NCI-H1417 (cell line): ENCODE measurements at regions not wholly inside any gene's neighbourhood (a gene's known extent, or its start where the extent isn't known, plus 50 kb on each side); places are given as distances from the start of the nearest gene placed in this dataset.
"Not testable (repeated sequence)": the region's sequence is repeated elsewhere in the genome, so short reads cannot be mapped to it uniquely, and the experiment has no call there.

Experiments used
- DNase-seq, 3 experiments: peaks; one replicate each; lab custom pipeline; 2025; lab: John Stamatoyannopoulos, UW

DNA sequence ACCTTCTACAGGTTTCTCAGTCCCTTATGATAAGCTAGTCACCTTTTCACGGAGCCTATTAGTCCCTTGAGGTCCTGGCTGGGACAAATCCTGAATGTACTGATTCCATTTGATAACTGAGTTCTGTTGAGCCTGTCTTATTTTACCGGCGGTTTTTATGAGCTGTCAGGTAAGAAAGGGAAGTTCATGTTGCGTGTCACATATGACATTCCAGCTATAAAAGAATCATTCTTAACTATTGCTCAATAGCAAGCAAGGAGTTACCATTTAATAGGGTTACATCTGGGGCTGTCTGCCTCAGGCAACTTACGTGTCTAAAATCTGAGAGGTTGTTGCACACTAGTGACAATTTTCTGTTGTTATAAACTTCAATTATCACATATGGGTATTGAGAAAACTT is 394.6 kb downstream of the TECRL start:
- DNase-seq, result no peak

DNA sequence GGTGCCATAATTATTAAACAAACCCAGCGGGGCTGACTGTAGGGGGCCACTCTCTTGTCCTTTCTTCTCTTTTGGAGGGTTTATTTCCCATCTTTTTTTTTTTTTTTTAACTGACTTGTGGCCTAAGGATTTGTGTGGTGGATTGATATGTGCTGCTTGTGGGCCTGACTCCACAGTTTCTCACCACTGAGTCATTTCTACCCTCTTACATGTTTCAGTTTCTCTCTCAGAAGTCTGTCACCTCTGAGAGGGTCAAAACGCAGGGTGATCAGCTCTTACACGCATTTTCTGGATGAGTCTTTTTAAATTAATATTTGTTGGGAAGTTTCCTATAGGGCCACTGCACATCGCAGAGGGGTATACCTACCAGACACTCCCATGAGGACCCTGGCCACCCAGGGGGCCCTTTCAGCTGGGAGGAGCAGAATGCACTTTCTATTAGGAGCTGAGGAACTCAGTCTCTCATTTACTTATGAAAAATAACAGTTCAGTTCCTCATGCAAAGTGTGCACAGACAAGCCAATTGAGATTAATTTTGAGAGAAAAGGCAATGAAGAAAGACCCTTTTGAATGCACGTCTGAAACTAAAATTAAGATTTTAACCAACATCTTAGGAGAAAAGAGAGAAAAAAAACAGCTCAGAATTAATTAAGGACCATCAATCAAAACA is 407.9 kb downstream of the TECRL start:
- DNase-seq, result no peak

DNA sequence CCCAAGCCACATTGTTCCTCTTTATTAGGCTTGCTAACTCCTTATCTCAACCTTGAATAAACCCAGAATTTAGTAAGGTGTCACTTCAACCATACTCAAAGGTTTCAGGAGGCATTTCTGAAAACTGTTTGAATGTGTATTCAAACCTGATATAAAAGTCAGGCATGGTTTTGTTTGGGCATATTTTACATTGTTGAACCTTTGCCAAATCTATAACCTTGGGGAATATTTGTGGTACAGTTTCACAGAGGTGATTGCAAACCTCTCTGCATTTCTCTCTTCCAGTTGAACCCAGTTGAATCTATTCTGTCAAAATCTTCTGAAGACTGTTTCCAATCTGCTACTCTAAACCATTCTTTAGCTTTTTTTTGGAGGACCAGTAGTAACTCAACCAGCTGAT is 409.0 kb downstream of the TECRL start:
- DNase-seq, result no peak

DNA sequence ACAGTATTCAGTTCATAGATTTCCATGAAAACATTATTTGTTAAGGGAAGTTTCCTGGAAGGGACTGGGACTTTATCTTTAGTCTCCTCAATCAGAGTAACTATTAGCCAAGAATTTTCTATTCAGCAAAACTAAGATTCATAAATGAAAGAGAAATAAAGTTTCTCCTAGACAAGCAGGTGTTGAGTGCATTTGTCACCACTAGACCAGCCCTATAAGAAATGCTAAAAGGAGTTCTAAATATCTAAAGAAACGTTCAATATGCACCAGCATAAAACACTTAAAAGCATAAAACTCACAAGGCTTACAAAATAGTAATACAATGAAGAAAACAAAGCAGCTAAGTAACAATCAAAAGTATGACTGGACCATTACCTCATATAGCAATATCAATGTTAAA is 423.0 kb downstream of the TECRL start:
- DNase-seq, result no peak

DNA sequence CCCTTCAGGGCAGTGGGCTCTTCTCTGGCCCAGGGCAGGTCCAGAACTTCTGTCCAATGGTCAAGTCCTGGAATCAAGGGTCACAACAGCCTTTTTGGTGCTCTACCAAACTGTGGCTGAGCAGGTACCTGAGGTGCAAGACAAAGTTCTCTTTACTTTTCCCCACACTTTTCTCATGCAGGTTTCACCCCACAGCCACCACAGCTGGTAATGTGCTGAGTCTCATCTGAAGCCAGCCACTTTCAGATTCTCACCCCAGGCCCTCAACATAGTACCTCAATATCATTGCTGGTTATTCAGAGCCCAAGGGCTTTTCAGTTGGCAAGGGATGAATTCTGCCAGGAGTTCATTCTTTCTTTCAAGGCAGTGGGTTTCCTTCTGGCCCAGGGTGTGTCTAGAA is 426.0 kb downstream of the TECRL start:
- no peak for DNase-seq

DNA sequence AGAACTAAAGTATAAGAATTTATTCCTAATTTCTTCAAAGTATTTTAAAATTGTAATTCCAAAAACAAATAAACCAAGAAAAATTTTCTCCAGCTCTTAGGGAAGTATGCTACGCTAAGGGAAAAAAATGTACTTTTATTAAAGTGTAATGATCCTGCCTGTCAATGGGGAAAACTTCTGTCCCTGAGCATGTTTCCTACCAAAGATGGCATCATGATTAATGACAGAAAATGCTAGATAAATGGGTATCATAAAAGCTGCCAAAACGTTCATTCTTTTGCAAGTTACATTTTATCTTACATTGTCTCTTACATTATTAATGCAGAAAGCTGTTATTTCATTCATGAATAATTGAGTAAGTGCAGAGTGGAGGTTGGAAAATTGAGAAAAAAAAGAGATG is 443.4 kb downstream of the TECRL start:
- DNase-seq, result no peak

DNA sequence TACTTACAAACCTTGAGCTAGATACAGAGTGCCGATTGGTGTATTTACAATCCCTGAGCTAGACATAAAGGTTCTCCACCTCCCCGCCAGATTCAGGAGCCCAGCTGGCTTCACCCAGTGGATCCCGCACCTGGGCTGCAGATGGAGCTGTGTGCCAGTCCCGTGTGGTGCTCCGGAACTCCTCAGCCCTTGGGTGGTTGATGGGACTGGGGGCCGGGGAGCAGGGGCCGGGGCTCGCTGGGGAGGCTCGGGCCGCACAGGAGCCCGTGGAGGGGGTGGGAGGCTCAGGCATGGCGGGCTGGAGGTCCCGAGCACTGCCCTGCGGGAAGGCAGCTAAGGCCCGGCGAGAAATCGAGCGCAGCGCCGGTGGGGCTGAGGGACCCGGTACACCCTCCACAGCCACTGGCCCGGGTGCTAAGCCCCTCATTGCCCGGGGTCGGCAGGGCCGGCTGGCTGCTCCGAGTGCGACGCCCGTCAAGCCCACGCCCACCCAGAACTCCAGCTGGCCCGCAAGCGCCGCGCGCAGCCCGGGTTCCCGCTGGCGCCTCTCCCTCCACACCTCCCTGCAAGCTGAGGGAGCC is 466.5 kb downstream of the TECRL start:
- not testable (repeated sequence) for DNase-seq

DNA sequence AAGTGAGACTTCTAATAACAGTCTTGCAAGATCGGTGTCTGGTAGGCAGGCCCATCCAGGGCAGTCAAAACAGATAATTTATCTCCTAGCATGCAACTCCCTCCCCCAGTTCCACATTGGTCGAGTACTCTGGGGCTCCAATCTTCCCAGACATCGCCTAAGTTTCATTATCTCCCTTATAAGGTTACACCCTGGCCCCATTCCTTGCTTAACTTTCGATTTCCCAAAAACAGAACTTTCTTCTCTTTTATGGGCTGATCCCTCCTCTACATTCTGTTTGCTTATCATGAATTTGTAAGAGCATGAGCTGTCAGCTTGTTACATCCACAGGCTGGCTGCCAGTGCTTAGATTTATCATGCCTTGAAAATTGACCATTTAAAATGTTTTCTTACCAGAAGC is 471.3 kb downstream of the TECRL start:
- DNase-seq, result no peak

DNA sequence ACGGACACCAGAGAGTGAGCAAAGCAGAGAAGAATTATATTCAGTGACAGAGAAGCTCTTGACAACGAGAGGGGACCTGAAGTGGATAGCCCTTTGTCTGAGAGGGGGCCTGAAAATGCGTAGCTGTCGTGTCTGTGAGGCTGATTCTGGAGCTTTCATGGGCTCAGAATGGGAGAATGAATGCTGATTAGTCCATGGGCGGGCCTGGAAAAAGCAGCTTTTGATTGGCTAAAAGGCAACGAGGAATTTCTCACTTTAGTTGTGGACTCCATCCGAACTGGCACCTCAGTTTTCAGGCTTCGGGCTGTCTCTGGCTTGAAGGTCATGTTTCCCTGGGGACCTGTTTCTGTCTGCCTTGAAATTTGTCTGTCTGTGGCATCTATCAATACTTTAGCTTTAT is 487.1 kb downstream of the TECRL start:
- no peak for DNase-seq

DNA sequence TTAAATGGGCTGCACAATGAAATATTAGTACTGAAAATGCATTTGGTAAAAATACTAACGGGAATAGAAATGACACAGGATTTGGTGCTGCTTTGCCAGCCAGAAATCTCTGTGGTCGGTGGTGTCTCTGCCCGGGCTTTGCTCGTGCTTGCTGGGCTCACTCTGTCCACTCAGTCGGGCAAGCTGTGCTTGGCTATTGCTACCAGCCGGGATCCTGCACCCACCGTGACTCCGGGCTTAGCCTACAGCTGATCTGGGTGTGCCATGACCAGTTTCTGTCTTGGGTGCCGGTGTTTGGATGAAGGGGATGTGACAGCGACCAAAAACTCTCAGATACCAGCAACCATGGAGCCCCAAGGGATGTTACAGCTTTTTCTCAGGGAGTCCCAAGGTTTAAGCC is 487.7 kb downstream of the TECRL start:
- DNase-seq, result no peak

DNA sequence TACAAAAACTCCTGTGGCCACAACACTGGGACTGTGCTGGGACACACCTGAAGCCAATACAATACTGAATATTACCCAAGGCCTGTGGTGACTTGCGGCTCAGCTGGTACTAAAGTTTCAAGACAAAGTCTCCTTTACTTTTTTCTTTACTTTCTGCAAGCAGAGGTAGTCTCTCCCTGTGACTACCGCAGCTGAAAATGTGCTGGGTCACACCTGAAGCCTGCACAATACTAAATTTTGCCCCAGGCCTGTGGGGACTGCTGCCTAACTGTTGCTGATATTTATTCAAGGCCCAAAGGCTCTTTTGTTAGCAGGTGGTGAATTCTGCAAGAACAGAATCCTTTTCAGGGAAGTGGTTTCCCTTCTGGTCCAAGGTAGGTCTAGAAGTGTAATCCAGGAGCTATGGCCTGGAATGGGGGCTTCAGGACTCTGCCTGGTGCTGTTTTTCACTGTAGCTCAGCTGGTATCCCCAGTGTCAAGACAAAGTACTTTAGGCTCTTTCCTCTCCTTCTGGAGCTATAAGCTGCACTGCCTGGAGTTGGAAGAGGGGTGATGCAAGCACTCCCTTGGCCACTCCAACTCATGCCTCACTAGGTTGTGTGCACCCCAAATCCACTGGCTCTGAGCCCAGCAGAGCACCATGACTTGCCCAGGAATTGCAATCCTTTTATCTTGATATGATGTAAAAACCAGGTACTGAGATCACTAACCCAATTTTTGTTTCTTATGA is 489.4 kb downstream of the TECRL start:
- no peak for DNase-seq

DNA sequence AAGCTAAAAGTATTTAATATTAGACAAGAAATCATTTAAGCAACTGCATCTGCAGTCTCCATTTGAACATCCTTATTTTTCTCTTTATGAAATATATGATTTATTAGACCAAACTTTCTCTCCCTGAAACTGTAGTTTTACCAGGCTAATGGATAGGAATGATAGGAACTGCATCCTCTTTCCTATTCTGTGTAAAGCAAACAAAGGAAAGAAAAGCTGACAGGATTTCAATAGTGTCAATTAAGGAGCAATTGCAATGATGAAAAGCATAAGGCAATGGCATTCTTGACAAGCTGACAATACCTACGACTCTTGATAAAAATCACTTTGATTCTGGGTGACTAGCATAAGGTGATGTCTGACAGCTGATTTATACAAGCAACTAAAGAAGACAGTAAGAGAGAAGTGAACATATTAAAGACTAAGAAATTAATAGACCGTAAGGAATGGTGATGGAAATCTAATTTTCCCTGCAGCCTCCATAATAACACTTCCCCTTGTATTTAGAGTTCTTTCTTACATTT is 502.5 kb downstream of the TECRL start:
- peak in 1 of 3 experiments; percentile 60 for DNase-seq

DNA sequence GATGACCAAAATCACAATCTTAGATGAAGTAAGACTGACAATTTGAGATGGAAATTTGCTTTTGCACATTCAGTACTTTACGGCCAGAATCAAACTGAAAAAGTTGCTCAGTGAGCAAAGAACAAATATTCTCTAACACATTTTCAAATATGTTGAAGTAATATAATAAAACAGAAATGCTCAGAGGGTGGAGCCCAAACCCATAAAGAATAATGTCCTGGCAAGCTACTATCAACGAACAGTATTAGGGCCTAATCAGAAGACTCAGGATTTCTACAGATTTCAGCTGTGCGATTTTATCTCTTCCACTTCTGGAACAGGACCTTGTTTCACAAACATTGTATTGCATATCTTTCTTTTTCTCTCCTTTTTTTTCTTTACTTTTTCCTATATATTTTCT is 505.0 kb downstream of the TECRL start:
- no peak for DNase-seq

DNA sequence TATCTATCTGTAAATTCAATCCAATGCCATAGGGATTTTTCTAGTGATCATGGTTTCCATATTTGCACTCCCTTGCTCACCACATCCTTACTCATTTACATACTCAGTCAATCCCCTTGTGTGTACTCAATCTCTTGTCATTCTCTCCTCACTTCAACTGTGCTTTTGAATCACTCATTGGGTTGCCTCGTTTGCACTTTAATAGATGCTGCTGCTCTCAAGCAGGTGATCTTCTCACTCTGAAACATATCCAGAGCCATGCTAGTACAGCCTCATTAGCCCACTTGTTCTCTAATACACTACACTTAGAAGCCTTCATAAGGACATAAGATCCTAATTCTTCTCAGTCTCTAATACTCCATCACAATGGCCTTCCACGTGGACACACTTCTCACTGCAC is 507.9 kb downstream of the TECRL start:
- peak in 1 of 3 experiments; percentile 12 for DNase-seq

DNA sequence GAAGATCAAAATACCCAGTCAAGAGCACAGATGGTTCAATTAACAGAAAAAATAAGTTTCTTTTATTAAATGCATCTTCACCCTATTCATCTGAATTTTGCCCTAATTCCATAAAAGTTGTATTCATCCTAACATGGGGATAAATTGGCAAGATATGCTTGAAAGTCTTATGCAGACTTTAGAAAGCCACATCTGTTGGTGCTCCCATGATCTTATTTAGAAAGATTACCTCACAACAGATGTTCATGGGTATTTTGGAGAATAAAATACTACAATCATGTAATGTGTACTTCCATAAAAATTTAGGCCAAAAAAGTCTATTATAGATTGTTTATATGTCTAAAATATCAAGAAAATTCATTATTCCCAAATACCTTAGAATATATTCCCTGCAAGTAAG is 510.3 kb downstream of the TECRL start:
- no peak for DNase-seq

DNA sequence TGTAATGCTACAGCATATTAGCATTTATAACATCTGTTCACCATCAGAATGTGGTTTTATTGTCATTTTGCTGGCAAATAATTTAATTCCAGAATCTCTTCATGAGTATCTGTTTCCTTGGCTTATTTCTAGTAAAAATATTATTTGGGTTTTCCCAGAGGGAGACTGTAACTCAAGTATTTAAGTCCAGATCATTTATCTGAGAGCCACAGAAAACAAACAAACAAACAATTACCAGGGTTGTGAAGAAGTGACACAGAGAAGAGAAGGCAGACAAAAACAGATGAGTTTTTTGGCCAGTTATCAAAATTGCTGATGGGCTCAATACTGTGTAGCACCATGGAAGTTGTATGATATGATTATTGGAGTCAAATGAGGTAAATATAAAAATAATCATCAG is 515.1 kb downstream of the TECRL start:
- DNase-seq, result no peak

DNA sequence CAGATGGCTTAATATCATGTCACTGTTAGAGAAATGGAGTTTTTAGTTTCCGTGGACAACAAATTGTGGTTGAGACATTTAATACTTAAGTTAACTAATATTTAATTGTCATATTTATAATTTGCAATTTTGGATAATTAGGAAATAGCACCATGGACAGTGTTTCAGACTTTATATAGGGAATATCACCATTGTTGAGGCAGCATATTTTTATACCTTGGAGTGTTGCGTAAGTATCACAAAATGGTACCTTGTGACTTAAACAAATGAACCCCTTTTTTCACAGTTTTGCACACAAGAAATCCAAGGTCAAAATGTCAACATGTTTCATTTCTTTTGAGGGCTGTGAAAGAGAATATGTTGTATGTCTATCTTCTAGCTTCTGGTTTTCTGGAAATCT is 539.9 kb downstream of the TECRL start:
- DNase-seq, result no peak

DNA sequence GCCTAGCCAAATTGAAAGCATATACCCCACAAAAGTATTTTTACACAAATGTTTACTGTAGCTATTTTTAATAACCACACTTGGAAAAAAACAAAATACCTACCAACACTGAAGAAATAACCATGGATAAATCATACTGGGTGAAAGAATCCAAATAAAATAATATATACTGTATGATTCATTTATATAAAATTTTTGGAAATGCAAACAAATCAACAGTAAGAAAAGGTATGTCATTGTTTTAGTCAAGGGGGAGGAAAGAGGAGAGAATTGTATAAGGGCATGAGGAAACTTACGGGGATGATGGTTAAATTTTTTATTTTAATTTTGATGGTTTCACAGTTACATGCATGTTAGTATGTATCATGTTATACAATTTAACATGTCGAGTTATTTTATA is 557.8 kb downstream of the TECRL start:
- no peak for DNase-seq

DNA sequence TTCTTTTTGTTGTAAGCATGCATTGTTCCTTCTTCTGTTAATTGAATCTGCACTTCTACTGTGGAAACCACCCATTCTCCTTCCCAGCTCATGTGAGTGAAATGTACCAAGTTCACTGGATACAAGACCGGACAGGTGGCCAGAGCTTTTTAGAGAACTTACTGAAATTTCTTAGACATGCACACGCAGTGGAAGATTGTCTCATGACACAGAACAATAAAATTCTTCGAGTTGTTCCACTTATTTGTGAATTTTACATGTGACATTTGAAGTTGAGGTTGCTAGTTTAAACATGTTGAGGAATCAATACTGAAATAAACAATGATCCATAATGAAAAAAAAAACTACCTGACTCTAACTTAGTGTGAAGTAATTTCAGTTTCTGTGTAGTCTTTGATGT is 568.0 kb downstream of the TECRL start:
- DNase-seq, result no peak

DNA sequence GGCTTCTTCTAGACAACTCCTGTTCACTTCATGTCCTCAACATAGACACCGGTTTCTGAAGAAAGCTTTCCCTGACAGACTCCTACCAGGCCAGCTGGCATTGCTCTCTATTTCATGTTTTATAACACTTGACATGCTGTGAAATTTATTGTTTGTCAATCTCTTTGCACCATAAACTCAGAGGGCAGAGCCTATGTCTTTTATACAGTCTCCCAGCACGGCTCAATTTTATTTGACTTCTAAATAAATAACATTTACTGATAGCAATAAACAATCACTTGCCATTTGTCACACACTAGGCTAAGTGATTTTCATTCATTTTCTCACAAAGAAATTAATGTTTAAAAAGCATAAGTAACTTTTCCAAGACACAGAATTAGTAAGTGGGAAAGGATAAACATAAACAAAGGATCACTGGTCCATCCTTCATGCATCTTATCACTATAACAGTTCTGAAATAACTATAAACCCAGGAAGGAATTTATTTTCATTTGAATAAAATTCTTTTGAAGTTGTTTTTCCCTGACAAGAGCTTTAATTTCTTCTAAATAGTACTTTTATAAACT is 577.6 kb downstream of the TECRL start:
- peak in 1 of 3 experiments; percentile 52 for DNase-seq

DNA sequence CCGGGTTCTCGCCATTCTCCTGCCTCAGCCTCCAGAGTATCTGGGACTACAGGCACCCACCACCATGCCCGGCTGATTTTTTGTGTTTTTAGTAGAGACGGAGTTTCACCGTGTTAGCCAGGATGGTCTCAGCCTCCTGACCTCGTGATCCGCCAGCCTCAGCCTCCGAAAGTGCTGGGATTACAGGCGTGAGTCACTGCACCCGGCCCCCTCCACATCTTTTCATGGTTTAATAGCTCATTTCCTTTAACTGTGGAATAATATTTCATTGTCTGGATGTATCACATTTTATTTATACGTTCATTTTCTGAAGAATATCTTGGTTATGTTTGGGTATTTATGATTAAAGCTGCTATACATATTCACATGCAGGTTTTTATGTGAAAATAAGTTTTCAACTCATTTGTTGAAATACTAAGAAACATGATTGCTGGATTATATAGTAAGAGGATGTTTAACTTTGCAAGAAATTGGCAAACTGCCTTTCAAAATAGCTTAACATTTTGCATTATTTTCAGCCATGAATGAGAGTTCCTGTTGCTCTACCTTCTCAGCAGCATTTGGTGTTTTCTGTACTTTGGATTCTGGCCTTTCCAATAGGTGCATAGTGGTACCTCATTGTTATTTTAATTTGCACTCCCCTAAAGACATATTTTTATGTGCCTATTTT is 591.9 kb downstream of the TECRL start:
- no peak for DNase-seq

DNA sequence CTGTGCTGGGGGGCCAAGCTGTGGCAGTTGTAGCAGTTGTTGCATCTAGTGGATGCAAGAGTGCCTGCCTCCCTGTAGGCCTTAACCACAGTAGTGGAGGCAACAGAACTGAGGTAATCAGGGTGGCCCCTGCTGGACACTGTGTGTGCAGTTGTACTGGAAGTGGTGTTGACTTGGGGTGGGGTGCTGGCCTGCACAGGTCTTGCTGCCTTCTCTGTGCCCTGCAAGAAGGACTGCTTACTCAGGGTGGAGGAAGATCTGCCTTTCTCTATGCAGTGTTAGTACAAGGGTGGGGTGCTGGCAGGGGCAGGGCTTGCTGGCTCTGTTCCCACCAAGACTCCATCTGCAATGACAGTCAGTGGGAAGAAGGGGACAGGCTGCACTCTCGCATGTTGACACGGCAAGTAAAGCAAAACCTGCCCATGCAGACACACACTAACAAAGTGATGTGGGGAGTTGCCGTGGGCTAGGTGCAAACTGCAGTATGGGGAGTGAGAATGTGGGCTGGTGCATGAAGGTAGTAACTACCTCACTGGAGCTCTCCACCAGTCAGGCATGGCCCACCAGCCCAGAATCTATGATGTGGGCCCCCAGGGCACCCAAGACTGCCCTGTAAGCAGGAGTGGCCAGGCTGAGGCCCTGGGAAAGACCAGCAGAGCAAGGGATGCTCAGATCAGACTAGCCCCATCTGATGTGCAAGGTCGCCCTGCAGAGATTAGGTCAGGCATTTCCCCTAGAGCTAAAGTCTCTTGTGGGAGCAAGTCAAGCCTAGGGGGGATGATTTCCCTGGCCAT is 594.9 kb downstream of the TECRL start:
- no peak for DNase-seq
